HEK293T (cell line): ENCODE measurements at regions not wholly inside any gene's neighbourhood (a gene's known extent, or its start where the extent isn't known, plus 50 kb on each side); places are given as distances from the start of the nearest gene placed in this dataset.

ENCODE experiments used
- BHLHE40 ChIP-seq: fragments of 450-650 bp; IDR thresholded peaks from 2 replicates; pipeline ENCODE4 v1.6.1; 2016; ENCODE audit warnings: mild to moderate bottlenecking, moderate library complexity, borderline replicate concordance
- SUZ12 ChIP-seq: fragments of 450-650 bp; IDR thresholded peaks from 2 replicates; pipeline ENCODE4 v1.6.1; 2016; ENCODE audit warnings: mild to moderate bottlenecking

- no peak for TF ChIP-seq BHLHE40
- no peak for TF ChIP-seq SUZ12
These were observed 539.0 kb upstream of the PPP2R3A start for GRCh38 chr3:135426508-135426907.
